Astrocyte of the cerebellum (primary cell): ENCODE measurements at regions not wholly inside any gene's neighbourhood (a gene's known extent, or its start where the extent isn't known, plus 50 kb on each side); places are given as distances from the start of the nearest gene placed in this dataset.

Experiments used
- DNase-seq: peaks from one replicate; pipeline ENCODE4 v3.0.0-alpha.2; 2011; ENCODE audit warnings: low read depth
- H3K4me3 ChIP-seq: 2 replicates; pipeline ENCODE4 v1.5.1; 2011; ENCODE audit warnings: mild to moderate bottlenecking, low read depth, low read length, moderate library complexity
- in situ Hi-C: cut with HindIII; loops from 2 replicates; pipeline ENCODE4 v1.10.0; 2017; ENCODE audit warnings: low sequenced_read_pairs
- TF ChIP-seq, protein P1 (sequence below): IDR thresholded peaks from 2 replicates; pipeline ENCODE4 v1.5.1; 2012; ENCODE audit warnings: low read length, low read depth, moderate library complexity, mild to moderate bottlenecking; ENCODE audit errors: missing control alignments

DNA sequence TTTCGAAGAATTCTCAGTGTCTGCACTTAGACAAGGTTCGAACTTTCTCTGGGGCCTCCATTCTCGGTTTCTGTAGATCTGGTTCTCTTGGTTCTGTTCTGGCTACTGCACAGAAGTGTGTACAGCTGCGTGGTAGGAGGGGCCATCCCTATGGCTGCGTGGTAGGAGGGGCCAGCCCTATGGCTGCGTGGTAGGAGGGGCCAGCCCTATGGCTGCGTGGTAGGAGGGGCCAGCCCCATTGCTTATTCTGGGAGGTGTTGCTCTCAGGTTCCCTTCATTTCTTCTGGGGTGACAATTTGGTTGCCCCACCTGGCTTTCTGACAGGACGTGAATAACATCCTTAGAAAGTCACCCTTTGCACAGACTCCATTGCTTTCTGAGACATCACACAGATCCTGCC is 65.2 kb upstream of the CHST15 start:
- in situ Hi-C loops: no loop called here
- DNase-seq: no peak
- TF ChIP-seq, protein P1, sequence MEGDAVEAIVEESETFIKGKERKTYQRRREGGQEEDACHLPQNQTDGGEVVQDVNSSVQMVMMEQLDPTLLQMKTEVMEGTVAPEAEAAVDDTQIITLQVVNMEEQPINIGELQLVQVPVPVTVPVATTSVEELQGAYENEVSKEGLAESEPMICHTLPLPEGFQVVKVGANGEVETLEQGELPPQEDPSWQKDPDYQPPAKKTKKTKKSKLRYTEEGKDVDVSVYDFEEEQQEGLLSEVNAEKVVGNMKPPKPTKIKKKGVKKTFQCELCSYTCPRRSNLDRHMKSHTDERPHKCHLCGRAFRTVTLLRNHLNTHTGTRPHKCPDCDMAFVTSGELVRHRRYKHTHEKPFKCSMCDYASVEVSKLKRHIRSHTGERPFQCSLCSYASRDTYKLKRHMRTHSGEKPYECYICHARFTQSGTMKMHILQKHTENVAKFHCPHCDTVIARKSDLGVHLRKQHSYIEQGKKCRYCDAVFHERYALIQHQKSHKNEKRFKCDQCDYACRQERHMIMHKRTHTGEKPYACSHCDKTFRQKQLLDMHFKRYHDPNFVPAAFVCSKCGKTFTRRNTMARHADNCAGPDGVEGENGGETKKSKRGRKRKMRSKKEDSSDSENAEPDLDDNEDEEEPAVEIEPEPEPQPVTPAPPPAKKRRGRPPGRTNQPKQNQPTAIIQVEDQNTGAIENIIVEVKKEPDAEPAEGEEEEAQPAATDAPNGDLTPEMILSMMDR: no peak
- no peak overlapping the region for H3K4me3 ChIP-seq

- DNase-seq: no peak
- in situ Hi-C loops: no loop called here
- TF ChIP-seq, protein P1: no peak
- H3K4me3 ChIP-seq: no peak overlapping the region
These were observed 63.9 kb upstream of the CHST15 start for GRCh38 chr10:124157271-124157681.

DNA sequence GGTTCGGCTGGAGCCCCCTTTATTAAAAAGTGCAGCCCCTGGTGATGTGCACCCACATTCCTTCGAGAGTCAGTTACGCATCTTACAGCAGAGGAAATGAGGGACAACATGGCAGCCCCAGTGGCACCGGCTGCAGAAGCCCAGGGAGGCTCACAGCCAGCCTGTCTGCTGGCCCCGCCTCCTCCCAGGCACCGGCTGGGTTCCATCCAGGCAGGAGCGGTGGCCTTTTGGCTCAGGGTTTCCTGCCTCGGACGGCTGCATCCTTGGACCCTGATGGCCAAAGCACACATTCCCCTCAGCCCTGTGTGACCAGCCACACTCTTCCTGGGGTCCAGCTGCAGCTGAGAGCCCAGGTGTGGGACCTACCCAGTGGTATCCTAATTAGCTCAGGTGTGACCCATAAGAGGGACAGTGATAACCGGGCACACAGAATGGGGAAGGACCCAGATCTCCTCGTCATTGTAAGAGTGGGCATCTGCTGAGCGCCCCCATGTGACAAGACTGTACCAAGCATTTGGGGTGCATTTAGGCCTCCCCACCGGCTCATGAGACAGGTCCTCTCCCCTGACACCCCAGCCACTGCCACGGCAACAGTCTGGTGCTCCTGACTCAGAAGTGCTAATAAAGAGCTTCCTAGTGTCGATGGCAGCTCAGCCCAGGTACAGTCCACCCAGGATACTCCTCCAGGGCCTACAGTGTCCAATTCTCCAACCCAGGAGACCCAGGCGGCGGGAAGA is 63.3 kb upstream of the CHST15 start:
- in situ Hi-C loops: no loop called here
- TF ChIP-seq, protein P1: no peak
- H3K4me3 ChIP-seq: no peak overlapping the region
- DNase-seq: no peak

- TF ChIP-seq, protein P1: no peak
- in situ Hi-C loops: no loop called here
- DNase-seq: no peak
- no peak overlapping the region for H3K4me3 ChIP-seq
These were observed 62.5 kb upstream of the CHST15 start for GRCh38 chr10:124155781-124156435.

DNA sequence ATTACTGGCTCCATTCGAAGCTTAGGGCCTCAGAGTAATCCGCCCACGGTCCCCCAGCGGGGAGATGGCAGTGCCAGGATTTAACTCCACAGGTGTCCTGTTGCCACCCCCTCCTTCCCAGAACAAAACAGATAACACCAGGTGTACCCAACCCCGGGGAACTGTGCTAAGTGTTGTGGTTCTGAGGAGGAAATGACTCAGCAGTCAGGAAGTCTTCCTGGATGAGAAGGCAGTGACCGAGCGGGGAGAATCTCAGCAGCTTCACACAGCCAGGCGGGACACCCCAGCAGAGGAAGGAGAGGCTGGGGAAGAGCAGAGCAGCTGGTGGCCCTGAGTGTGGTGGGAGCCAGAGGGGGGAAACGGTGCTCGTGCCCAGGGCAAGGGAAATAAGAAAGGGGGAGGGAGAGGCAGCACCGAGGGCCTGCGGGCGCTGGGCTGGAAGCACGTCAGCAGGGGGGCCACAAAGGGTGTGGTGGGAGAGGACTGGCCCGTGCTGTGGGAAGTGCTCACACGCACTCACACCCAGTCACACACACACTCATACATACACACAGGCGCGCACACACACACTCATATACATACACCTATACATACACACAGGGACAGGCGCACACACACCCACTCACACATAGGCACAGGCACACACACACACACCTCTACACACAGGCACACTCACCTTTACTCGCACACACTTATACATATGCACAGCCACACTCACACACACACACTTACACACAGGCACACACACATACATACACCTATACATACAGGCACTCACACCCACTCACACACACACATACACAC is 59.8 kb upstream of the CHST15 start:
- TF ChIP-seq, protein P1: no peak
- in situ Hi-C loops: no loop called here
- DNase-seq: peak; percentile 76
- H3K4me3 ChIP-seq: no peak overlapping the region
